Mucosa of stomach (tissue), 1 donor: ENCODE measurements at regions not wholly inside any gene's neighbourhood (a gene's known extent, or its start where the extent isn't known, plus 50 kb on each side); places are given as distances from the start of the nearest gene placed in this dataset.
"Not testable (repeated sequence)": the region's sequence is repeated elsewhere in the genome, so short reads cannot be mapped to it uniquely, and the experiment has no call there.

Experiments
- H3K27me3 ChIP-seq: one replicate; pipeline ENCODE4 v1.7.0; 2013; ENCODE audit warnings: mild to moderate bottlenecking, low read length; ENCODE audit not compliant: control insufficient read depth, insufficient read depth
- H3K36me3 ChIP-seq: one replicate; pipeline ENCODE4 v1.7.0; 2013; ENCODE audit warnings: low read length; ENCODE audit not compliant: control insufficient read depth, insufficient read depth
- H3K4me1 ChIP-seq: one replicate; pipeline ENCODE4 v1.7.0; 2013; ENCODE audit warnings: mild to moderate bottlenecking, low read length; ENCODE audit not compliant: control insufficient read depth, insufficient read depth
- H3K4me3 ChIP-seq: one replicate; pipeline ENCODE4 v1.7.0; 2013; ENCODE audit warnings: low read length
- H3K9ac ChIP-seq: one replicate; pipeline ENCODE4 v1.7.0; 2013; ENCODE audit warnings: mild to moderate bottlenecking, low read length, moderate library complexity
- H3K9me3 ChIP-seq: one replicate; pipeline ENCODE4 v1.7.0; 2013; ENCODE audit warnings: mild to moderate bottlenecking, low read length, moderate library complexity; ENCODE audit not compliant: control insufficient read depth
- donor health status: Pancreatic carcinoma.

GRCh38 chr1:761791-762190 is 75.3 kb upstream of the OR4F16 start:
- H3K9ac ChIP-seq, H3K4me1 ChIP-seq, H3K9me3 ChIP-seq: not testable (repeated sequence)

GRCh38 chr1:771449-771848 is 85.0 kb upstream of the OR4F16 start:
- H3K4me1 ChIP-seq, H3K9ac ChIP-seq, H3K9me3 ChIP-seq, H3K27me3 ChIP-seq, H3K36me3 ChIP-seq, H3K4me3 ChIP-seq: not testable (repeated sequence)

More at GRCh38 chr1:761791-762190, 75.3 kb upstream of the OR4F16 start:
- H3K36me3 ChIP-seq, H3K4me3 ChIP-seq, H3K27me3 ChIP-seq: not testable (repeated sequence)

DNA sequence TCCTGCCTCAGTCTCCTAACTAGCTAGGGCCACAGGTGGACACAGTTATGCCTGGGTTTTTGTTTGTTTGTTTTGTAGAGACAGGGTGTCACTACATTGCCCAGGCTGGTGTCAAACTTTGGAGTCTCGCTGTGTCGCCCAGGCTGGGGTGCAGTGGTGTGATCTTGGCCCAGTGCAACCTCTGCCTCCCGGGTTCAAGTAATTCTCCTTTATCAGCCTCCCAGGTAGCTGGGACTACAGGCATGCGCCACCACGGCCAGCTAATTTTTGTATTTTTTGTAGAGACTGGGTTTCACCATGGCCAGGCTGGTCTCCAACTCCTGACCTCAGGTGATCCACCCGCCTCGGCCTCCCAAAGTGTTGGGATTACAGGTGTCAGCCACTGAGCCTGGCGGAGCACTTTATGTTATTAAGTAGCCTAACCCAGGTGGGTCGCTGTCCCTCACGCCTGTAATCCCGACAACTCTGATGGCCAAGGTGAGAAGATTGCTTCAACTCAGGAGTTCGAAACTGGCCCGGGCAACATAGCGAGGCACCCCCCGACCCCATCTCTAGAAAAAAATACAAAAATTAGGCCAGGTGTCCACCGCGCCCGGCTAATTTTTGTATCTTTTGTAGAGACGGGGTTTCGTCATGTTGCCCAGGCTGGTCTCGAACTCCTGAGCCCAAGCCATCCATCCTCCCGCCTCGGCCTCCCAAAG is 91.2 kb upstream of the OR4F16 start:
- H3K36me3 ChIP-seq, H3K9me3 ChIP-seq, H3K27me3 ChIP-seq, H3K9ac ChIP-seq, H3K4me1 ChIP-seq, H3K4me3 ChIP-seq: not testable (repeated sequence)

DNA sequence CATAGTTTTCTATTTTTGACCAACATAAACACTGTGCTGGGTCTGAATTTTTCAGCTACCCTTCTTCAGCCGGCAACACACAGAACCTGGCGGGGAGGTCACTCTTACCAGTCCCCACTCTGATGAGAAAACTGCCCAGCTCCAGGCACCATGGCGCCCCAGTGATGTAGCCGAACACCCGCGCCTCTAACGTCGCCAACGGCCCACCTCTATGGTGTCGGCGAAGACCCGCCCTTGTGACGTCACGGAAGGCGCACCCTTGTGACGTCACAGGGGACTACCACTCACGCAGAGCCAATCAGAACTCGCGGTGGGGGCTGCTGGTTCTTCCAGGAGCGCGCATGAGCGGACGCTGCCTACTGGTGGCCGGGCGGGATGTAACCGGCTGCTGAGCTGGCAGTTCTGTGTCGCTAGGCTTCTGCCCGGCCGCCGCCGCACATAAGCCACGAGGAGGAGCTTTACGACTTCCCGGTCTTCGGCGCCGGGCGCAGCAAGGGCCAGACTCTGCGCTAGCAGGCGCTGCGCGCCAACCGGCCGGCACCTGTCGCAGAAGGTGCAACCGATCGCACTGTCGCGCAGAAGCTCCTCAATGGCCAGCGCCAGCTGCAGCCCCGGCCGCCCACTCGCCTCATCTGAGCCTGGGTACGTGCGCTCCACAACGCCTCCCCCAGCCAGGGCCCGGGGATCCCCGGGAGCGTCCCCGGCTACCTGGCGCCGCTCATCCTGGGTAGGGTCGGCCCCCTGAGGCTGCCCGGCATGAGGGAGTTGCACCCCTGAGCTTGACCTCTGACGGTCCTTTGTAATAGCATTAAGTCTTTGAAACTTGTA is 92.2 kb upstream of the OR4F16 start:
- H3K4me1 ChIP-seq: not testable (repeated sequence)

GRCh38 chr1:779621-780020 is 93.2 kb upstream of the OR4F16 start:
- not testable (repeated sequence) for H3K4me3 ChIP-seq, H3K4me1 ChIP-seq, H3K9ac ChIP-seq, H3K9me3 ChIP-seq, H3K27me3 ChIP-seq, H3K36me3 ChIP-seq

More for the DNA sequence above, 92.2 kb upstream of the OR4F16 start:
- H3K9ac ChIP-seq: peak overlapping the region; percentile 82
- not testable (repeated sequence) for H3K4me3 ChIP-seq, H3K27me3 ChIP-seq, H3K36me3 ChIP-seq, H3K9me3 ChIP-seq

GRCh38 chr1:788835-789234 is 102.4 kb upstream of the OR4F16 start:
- Histone ChIP-seq H3K9me3 (no peaks in the 10 kb centered on the region), H3K4me3 (no peak overlapping the region), H3K36me3 (no peaks in the 10 kb centered on the region), H3K9ac (no peak overlapping the region), H3K4me1 (no peaks in the 10 kb centered on the region), H3K27me3 (no peaks in the 10 kb centered on the region)

DNA sequence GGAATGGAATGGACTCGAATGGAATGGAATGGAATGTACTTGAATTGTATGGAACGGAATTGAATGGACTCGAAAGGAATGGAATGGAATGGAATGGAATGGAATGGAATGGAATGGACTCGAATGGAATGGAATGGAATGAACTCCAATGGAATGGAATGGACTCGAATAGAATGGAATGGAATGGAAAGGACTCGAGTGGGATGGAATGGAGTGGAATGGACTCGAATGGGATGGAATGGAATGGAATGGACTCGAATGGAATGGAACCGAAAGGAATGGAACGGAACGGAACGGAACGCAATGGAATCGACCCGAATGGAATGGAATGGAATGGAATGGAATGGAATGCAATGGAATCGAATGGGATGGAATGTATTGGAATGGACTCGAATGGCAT is 103.2 kb upstream of the OR4F16 start:
- H3K9me3 ChIP-seq, H3K27me3 ChIP-seq, H3K9ac ChIP-seq, H3K4me1 ChIP-seq, H3K4me3 ChIP-seq, H3K36me3 ChIP-seq: not testable (repeated sequence)

DNA sequence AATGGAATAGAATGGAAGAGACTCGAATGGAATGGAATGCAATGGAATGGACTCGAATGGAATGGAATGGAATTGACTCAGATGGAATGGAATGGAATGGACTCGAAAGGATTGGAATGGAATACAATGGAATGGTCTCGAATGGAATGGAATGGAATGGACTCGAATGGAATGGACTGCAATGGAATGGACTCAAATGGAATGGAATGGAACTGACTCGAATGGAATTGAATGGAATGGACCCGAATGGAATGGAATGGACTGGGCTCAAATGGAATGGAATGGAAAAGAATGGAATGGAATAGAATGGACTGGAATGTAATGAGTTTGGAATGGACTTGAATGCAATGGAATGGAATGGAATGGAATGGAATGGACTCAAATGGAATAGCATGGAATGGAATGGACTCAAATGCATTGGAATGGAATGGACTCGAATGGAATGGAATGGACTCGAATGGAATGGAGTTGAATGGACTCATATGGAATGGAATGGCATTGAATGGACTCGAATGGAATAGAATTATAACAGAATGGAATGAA is 104.0 kb upstream of the OR4F16 start:
- H3K9ac ChIP-seq, H3K36me3 ChIP-seq, H3K4me3 ChIP-seq, H3K4me1 ChIP-seq, H3K27me3 ChIP-seq, H3K9me3 ChIP-seq: not testable (repeated sequence)

- not testable (repeated sequence) for H3K9me3 ChIP-seq, H3K36me3 ChIP-seq, H3K4me3 ChIP-seq, H3K4me1 ChIP-seq, H3K27me3 ChIP-seq, H3K9ac ChIP-seq
Measured at GRCh38 chr1:794310-794709, 107.9 kb upstream of the OR4F16 start.

- not testable (repeated sequence) for H3K9ac ChIP-seq, H3K4me1 ChIP-seq, H3K4me3 ChIP-seq, H3K36me3 ChIP-seq, H3K27me3 ChIP-seq, H3K9me3 ChIP-seq
Measured at GRCh38 chr1:794918-795584, 108.6 kb upstream of the OR4F16 start.

GRCh38 chr1:797649-798048 is 111.2 kb upstream of the OR4F16 start:
- not testable (repeated sequence) for H3K4me3 ChIP-seq, H3K9ac ChIP-seq, H3K4me1 ChIP-seq, H3K9me3 ChIP-seq, H3K36me3 ChIP-seq, H3K27me3 ChIP-seq

GRCh38 chr1:800397-800796 is 113.9 kb upstream of the OR4F16 start:
- not testable (repeated sequence) for H3K27me3 ChIP-seq, H3K4me3 ChIP-seq, H3K4me1 ChIP-seq, H3K36me3 ChIP-seq, H3K9me3 ChIP-seq, H3K9ac ChIP-seq
